ENCODE measurements at regions not wholly inside any gene's neighbourhood (a gene's known extent, or its start where the extent isn't known, plus 50 kb on each side); places are given as distances from the start of the nearest gene placed in this dataset.
"Not testable (repeated sequence)": the region's sequence is repeated elsewhere in the genome, so short reads cannot be mapped to it uniquely, and the experiment has no call there.

DNA sequence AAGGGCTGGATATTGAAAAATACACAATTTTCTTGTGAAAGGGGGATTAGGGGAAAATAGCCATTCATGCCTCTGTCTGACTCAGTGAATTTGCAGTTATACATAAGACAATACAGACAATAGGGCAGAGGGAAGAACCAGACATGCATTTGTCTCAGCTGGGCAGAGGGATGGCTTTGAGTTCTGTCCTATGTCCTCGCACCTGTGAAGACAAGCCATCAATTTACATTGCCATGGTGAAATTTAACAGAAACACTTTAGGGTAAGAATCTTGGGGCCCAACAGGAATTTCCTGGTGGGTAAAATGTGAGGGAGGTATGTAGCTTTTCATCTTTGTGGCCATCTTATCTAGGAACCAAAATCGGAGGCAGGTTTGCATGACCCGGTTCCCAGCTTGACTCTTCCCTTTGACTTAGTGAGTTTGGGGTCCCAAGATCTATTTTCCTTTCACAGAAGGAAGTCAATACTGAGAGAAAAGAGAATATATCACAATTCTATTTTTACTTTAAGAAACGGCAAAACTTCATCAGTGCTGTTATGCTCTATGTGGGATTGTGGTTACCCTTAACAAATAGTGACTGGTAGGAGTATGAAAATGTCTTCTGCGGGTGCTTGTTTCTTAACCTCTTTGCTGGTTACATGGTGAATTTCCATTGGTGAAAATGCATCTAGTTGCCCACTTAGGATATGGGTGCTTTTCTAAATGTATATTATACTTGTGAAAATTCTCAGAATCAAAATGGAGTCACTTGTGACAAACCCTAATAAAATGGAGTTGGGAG lies 221.8 kb downstream of the SPP2 start:
- DNase-seq: no peak

DNA sequence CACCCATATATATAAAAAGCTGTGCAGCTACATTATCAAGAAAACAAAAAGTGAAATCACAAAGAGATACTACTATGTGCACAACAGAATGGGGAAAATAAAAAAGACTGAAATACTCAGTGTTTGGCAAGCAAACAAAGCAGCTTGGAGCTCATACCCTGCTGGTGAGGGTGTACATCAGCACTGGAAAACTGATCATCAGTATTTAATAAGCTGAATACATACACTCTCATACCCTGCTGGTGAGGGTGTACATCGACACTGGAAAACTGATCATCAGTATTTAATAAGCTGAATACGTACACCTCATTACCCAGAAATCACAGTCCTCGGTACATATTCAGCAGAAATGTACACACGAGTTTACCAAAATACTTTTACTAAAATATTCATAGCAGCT lies 220.8 kb downstream of the SPP2 start:
- no peak for DNase-seq

DNA sequence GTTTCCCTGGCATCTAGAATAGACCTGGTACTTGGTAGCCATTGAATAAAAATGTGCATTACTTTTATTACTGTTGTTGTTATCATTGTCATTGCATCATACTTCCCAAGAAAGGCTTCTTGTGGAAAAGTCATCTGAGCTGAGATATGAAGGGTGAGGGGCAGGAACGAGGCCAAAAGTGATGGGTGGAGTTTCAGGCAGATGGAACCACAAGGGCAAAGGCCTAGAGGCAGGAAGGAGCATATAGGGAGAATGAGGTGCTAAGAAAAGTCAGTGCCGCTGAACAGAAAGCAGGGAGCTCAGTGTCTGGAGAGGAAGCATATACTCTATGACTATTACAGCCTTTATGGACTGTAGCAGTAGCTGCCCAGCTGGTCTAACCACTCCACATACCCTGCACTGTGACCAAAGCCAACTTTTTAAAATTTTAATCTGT lies 219.3 kb downstream of the SPP2 start:
- no peak for DNase-seq

DNA sequence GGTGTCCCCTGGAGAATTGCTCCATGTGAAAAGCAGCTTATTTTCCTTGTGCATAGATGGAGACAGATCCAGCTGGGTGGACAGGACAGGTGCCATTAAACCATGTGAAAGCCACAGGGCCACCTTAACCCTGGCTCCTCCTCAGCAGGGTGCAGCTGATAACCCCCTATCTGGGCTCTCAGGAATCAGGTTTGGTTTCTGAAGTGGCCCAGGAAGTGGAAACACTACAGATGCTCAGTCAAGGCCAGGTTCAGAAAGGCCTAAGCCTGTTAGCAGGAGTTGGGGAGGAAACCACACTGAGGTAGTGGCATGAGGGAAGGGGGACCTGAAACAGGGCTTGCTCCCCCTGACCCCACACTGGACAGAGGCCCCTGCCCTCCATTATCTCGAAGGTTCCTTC lies 217.0 kb downstream of the SPP2 start:
- DNase-seq: no peak

DNA sequence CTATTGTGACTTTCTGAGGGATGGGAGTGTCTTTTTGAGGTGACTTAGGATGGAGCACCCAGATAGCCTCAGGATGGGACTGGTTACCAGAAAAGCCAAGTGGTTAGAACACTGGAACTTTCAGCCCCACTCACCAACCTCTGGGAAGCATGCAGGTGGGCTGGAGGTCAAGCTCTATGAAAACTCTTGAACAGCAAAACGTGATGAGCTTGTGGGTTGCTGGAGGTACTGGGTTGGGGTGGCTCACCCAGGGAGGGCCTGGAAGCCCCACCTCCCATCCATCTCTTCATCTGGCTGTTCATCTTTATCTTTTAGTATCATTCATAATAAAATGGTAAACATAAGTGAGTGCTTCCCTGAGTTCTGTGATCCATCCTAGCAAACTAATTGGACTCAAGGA lies 216.4 kb downstream of the SPP2 start:
- no peak for DNase-seq

DNA sequence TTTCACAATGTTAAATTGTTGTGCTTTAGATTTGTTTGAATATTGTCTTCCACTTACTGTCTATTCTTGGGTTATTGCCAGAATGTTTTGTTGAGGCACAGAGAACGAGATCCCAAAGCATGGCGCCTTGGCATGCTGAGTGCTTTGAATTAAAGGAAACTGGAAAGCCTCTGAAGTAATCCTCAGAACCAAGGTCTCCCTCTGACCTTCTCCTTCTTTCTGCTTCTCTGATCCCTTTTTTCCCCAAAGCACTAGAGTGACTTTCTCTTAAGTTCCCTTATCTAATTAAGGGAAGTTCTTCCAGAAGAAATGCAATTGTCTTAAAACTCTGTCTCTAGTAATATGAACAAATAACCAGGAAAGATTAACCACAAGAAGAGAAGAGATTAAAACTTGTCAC lies 214.7 kb downstream of the SPP2 start:
- DNase-seq: no peak

DNA sequence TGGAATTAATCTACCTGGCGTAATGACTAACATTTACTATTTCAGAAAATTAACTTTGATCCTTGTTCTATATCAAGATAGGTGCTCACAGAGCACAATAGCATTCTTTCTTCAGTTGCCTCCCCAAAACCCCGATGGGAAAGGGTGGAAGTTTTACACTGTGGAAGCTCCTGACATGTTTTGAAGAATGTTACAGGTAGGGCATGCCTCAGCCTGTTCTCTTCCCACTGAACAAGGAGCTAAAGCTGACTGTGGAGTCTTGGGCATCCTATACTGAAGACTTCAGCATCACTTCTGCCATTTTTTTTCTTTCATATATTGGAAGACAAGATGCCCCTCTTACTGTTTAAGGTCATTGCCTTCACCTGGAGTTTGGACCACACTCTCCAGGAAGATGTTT lies 211.2 kb downstream of the SPP2 start:
- DNase-seq: no peak

DNA sequence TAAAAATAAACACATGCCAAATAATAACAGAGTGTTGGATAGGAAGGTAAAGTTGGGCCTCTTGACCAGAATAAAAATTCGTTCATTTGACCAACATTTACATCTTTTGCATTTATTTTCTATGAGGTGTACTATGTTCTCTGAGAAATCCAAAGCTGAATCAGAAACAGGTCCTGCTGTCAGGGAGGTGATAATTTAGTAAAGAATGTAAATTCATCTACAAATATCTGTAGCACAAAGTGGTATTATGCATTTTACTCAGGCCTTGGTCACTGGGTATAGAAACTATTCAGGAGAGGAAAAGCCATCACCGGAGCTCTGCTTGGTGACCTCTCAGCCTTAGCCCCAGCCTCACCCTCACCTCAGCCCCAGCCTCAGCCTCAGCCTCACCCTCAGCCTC lies 208.9 kb downstream of the SPP2 start:
- DNase-seq: no peak

DNA sequence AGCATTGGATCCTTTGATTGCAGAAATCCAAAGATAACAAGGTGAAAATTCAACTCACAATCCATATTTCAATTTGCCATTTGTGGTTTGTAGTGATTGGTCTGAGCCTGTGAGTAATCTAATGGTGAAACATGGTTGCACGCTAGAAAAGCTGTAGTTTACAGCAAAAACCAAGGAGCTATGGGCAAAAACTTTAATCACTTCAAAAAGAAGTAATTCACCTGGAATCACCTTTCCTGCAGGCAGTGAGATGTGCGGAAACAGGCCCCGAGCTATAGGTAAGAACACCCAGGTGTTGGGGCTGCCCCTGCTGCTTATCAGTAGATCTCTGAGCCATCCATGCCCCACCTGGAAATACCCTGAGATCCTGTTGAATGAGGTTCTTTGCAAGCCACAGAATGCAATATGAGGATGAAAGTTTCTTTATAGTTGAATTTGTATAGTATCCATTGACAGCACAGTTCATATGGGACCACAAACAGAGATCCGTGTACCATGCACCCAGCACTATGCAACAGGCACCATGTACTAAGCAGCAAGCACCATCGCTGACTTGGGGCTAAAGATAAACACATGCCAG lies 208.2 kb downstream of the SPP2 start:
- DNase-seq: no peak

DNA sequence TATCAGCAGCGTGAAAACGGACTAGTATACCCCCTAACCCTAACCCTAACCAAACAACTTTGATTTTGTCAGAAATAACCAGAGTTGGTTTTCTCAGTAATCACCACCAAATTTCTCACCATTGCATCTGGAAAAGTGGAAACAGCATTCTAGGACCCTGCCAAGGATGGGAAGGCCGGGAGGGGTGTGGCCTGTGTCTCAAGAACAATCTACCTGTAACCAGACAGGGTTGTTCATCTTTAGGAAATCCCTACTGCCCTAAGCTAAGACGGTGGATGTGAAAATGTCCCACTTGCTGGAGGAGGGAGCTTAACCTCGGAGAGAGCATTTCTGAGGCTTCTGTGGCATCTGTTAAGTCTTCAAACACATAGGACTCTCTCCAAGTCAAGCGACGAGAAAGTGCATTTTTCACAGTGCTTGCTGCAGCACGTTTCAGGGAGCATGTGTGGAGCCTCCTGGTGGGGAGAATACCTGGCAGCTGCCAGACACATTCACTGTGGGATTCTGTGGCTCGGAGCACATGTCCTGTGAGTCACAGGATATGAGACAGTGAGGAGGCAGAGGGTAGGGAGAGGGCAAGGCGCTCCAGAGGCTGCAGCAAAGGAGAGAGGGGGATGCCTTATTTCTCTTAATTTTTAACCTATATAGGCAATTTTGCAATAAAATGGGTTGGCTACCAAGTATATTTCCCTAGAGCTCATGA lies 207.5 kb downstream of the SPP2 start:
- peak; percentile 31 for DNase-seq

DNA sequence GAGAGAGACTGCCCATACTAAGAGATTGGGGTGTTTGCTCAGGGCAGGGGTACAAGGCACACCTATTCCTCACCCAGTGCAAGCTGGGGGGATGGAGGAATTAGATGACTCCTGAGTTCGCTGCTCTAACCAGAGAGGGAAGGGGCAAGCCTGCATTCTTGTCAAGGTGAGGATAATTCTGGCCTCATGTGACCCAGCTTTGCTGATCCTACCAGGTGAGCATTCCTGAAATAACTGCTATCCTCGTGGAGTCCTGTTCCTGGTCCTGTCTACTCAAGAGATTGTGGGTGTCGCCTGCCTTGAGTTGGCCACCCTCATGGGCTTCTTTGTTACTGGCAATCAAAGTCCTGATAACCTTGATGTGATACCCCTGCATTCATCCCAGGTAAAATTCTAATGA lies 206.0 kb downstream of the SPP2 start:
- DNase-seq: no peak

DNA sequence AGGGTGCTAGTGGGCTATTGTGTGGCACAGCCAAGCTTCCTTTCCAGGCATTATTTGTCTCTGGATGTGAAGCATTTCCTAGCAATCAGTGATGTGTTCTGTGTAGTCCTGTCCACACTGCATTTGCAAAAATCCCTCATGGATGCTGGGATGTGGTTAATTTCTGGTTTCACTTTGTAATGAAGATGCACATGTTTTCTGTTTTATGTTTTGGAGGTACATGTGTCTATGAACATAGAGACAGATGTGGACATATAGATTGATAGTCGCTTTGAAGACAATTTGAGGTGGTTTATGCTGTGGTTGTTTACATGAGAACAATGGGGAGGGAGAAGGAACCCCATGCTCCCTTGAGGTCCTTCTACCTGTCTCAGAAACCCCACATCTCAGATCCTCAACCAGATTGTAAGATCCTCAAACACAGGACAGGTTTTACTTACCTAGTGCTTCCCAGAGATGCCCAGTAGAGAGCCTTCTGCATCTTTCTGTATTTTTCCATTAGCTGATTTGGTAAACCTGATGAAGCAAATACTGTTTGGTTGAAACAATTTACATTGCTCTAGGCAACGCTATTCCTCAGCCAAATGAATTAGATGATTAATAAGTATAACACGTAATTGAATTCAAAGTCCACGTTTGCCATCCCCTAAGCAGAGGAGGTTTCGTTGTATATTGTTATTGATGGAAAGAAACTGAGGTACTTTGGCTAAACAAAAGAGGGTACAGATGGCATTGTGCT lies 204.4 kb downstream of the SPP2 start:
- DNase-seq: no peak

DNA sequence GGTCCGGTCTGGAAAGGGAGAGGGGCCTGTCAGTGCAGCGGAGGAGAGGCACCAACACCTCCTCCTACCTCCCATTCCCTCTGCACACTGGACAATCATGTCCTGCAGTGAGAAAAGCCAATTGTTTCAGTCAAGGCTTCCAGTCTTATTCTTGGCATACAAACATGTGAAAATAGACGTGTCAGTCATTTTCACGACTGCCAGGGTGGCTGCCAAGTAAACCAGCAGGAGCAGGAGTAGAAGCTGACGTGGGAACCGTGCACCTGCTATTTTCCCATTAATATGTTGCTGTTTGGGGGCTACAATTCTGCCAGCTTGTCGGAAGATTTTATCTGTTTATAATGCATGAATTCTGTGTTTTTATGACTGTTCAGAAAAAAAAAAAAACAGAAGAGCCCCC lies 202.3 kb downstream of the SPP2 start:
- no peak for DNase-seq

DNA sequence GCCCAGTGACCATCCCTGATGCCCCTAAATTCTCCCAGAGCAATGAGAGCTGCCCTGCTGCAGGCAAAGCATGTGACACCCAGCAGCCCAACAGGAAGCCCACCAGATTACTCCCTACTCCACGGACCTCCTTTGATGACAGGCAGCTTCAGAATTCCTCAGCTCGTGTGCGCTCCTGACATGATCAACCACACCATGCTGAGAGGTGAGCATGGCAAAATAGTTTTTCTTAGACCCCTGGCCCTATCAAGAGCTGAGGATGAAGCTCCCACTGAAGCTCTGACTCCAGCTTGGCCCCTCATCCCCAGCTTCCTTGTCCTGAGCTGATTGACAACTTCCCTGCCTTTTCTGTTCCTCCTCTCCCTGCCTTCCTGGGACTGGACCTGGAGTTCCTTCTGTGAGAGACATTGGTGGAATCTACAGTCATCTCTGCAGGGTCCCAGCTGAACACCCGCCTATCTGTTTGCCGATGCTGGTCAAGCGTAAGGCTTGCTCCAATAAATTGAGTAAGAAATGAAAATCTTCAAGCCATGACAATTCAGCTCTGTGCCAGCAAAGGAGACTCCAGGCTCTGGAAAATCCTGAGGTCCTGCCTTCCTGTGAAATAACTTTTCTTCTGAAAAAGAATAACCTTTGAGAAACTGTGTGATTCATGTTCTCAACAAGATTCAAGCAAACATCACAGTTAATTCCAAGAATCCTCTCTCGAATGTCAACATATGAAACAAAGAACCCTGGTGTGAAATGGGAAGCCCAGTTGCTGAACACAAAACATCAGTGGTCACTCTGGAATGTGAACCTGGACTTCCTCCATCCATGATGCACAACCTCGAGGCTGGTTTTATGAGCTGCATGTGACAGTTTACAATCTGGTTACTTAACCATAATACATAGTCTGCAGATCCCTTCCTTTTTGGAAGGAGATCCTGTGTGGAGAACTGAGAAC lies 201.1 kb downstream of the SPP2 start:
- DNase-seq: no peak

DNA sequence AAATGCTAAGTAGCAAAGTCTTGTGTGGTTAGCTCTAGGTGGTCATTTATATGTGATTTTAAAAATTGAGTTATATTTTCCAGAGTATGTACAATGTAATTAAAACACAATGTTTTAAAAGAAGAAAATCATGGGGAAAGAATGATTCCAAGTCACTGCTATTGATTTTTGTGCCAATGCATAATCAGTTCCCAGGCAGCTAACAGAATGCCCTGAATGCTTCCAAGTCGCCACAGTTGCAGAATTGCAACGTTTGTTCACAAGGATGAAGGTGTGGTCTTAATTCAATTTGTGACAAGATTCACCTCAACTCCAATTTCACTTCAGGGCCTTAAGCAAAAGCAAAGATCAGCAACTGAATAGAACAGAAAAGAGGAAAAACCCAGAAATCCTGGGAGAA lies 200.4 kb downstream of the SPP2 start:
- DNase-seq: no peak

DNA sequence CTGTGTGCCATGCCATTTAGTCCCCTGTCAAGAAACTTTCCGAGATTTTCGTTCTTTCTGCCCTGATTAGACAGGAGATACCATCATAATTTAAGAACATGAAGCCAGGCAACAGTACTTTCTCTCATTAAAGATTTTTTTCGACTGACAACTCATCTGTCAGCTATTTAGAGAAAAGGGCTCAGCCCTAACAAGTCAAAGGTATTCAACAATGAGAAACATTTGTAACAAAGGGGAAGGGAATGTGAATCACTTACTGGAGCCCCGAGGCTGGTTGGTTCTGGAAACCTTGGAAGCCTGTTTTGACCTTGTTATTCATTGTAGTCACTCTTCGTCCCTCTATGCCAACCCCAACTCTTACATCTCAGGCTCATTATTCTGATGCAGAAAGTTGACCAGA lies 199.4 kb downstream of the SPP2 start:
- no peak for DNase-seq

DNA sequence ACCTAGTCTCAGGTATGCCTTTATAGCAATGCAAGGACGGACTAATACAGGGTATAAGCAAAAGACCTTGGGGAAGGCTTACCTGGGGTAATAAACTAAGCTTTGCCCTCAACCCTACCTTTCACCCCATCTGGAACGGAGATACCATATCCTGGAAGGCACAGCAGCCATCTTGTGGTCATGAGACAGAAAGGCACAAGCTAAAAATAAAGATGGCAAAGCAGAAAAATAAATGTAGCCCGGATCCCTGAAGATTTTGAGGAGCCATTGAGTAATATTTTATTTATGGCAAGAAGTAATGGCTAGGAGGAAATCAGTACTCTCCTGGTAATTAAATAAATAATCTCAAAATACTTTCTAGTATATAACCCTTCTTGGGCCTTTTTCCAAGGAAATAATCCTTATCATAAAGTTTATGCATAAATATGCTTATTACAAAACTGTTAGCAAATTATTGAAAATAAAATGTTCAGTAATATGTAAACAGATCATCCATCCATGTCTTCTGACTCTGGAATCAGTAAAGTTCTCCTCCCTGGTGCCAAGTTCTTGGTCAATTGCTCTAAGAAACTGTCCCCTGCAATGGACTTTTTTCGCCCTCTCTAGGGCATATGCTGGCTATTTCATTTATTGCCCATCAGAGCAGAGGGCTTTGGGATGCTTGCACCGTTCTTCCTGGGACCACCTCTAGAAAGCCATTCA lies 198.7 kb downstream of the SPP2 start:
- no peak for DNase-seq

DNA sequence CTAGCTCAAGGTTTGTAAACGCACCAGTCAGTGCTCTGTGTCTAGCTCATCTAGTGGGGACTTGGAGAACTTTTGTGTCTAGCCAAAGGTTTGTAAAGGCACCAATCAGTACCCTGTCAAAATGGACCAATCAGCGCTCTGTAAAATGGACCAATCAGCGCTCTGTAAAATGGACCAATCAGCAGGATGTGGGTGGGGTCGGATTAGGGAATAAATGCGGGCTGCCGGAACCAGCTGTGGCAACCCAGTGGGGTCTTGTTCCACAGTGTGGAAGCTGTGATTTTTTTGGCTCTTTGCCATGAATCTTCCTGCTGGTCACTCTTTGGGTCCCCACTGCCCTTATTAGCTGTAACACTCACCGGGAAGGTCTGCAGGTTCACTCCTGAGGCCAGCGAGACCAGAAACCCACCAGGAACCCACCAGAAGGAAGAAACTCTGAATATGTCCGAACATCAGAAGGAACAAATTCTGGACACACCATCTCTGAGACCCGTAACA lies 197.8 kb downstream of the SPP2 start:
- DNase-seq: not testable (repeated sequence)

DNA sequence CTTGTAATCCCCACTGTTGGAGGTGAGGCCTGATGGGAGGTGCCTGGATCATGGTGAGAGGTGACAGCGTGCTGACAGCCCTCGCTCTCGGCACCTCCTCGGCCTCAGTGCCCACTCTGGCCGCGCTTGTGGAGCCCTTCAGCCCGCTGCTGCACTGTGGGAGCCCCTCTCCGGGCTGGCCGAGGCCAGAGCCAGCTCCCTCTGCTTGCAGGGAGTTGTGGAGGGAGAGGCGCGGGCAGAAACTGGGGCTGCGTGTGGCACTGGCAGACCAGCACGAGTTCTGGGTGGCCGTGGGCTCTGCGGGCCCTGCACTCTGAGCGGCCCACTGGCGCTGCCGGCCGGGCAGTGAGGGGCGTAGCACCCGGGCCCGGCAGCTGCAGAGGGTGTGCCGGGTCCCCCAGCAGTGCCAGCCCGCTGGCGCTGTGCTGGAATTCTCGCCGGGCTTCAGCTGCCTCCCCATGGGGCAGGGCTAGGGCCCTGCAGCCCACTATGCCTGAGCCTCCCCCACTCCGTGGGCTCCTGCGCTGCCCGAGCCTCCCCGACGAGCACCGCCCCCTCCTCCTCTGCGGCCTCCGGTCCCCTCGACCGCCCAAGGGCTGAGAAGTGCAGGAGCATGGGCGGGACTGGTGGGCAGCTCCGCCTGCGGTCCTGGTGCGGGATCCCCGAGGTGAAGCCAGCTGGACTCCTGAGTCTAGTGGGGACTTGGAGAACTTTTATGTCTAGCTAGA lies 197.1 kb downstream of the SPP2 start:
- no peak for DNase-seq

DNA sequence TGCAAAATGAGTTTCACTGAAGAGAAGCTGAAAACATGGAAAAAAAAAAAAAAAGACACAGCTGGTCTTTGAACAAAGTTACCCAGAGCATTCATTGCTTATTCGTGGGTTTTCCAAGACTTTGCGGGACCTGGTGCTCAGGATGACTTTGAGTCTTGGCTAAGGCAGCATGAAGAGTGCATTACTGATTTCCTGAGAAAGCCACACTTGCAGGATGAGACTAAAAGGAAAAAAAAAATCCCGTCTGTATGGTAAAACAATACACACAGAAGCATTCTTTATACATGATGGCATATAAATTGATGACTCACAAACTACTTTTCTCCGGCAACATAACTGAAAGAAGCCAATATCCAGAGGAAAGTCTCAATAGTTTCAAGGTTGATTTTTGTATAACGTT lies 195.4 kb downstream of the SPP2 start:
- no peak for DNase-seq
